ENCODE measurements at regions not wholly inside any gene's neighbourhood (a gene's known extent, or its start where the extent isn't known, plus 50 kb on each side); places are given as distances from the start of the nearest gene placed in this dataset.

- TF ChIP-seq EZH2 (IDR thresholded peaks at IDR 0.05; ENCODE audit: insufficient read depth, poor library complexity, severe bottlenecking) = no peak
- no peak for TF ChIP-seq EZH2phosphoT487 (IDR thresholded peaks at IDR 0.05; ENCODE audit: insufficient read depth, low read depth)
These were observed 64.9 kb upstream of the HTR2A start for GRCh38 chr13:46961719-46962118.
